ENCODE measurements at regions not wholly inside any gene's neighbourhood (a gene's known extent, or its start where the extent isn't known, plus 50 kb on each side); places are given as distances from the start of the nearest gene placed in this dataset.
A peak's percentile ranks its signal among the peaks of the same experiment; 100 is the strongest.

DNA sequence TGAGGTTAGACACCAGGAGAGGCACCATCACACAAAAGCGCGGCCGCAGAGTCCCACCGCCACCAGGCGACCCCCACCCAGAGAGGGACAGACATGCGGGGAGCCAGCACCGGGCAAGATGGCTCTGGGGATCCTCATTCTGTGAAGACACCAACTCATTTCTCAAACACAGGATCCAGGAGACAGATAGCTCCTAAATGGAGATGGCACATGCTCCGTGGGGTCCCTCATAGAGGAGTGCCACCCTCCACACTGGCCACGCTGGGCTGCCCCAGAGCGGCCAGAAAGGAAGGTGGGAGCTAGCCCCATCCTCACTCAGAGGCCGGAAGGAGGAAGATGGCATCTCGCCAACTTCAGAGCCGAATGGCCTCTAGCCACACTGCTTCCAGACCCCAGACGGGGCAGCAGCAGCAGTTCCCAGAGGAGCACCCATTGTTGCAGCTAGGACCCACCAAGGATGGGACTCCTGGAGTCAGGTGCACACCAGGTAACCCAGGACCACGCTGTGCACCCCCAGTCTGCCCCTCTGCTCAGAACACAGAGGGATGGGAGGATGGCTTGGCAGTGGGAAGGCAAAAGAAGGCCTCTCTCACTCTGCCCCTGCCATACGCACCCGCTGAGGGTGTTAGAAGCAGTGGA is 78.6 kb downstream of the ZIC5 start:
- ATAC-seq (no peak), DNase-seq (ENCODE audit: low spot score) (no peak)
- Mint-ChIP-seq H3K4me3 (no peak overlapping the region), H3K27me3 (ENCODE audit: low read depth) (peaks cover 46% of the 10 kb centered on the region), H3K27ac (no peak overlapping the region; the same call in 1 of the 2 replicates), H3K4me1 (peaks cover 62% of the 10 kb centered on the region), H3K9me3 (no peaks in the 10 kb centered on the region), H3K36me3 (no peaks in the 10 kb centered on the region)
- ChIA-PET CTCF (interaction anchor here (0.6 to 1.5 kb wide), 5 partner anchors 15 to 191 kb away, joined by 4 to 6 read pairs (median 4); no protein-coding TSS in a partner anchor), POLR2A (interaction anchor here (0.9 kb wide), 1 partner anchor 8 kb away, joined by 3 read pairs; no protein-coding TSS in a partner anchor)
- TF ChIP-seq IRF2 (CRISPR knock-in tag; IDR thresholded peaks at IDR 0.05; ENCODE audit: borderline replicate concordance, low read depth) (no peak), ZNF121 (CRISPR knock-in tag; IDR thresholded peaks at IDR 0.05) (peak; percentile 93)
- TF ChIP-seq, protein P1, sequence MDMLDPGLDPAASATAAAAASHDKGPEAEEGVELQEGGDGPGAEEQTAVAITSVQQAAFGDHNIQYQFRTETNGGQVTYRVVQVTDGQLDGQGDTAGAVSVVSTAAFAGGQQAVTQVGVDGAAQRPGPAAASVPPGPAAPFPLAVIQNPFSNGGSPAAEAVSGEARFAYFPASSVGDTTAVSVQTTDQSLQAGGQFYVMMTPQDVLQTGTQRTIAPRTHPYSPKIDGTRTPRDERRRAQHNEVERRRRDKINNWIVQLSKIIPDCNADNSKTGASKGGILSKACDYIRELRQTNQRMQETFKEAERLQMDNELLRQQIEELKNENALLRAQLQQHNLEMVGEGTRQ (CRISPR knock-in tag; IDR thresholded peaks at IDR 0.05): no peak
- TF ChIP-seq, protein P2, sequence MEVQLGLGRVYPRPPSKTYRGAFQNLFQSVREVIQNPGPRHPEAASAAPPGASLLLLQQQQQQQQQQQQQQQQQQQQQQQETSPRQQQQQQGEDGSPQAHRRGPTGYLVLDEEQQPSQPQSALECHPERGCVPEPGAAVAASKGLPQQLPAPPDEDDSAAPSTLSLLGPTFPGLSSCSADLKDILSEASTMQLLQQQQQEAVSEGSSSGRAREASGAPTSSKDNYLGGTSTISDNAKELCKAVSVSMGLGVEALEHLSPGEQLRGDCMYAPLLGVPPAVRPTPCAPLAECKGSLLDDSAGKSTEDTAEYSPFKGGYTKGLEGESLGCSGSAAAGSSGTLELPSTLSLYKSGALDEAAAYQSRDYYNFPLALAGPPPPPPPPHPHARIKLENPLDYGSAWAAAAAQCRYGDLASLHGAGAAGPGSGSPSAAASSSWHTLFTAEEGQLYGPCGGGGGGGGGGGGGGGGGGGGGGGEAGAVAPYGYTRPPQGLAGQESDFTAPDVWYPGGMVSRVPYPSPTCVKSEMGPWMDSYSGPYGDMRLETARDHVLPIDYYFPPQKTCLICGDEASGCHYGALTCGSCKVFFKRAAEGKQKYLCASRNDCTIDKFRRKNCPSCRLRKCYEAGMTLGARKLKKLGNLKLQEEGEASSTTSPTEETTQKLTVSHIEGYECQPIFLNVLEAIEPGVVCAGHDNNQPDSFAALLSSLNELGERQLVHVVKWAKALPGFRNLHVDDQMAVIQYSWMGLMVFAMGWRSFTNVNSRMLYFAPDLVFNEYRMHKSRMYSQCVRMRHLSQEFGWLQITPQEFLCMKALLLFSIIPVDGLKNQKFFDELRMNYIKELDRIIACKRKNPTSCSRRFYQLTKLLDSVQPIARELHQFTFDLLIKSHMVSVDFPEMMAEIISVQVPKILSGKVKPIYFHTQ (CRISPR knock-in tag; IDR thresholded peaks at IDR 0.05): no peak

DNA sequence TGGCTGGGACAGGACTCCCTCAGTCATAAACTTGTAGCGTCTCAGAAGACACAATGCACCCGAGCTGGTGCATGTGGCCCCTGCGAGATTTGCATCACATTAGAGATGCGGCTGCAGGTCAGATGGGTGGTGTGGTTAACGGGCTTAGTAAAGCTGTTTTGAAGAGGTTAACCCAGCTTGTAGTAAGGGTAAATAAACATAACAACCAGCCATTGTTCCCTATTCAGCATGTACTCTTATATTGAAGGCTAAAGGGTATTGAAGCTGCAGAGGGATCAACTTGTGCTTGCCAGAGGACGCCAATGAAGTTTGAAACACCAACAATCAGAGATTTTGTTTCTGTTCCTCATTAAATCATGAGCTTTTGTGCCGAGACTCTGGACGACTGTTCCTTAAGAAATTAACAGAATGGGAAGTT is 79.4 kb downstream of the ZIC5 start:
- TF ChIP-seq, protein P1 (CRISPR knock-in tag; IDR thresholded peaks at IDR 0.05): peak; percentile 63
- TF ChIP-seq FOXK1 (CRISPR knock-in tag; IDR thresholded peaks at IDR 0.05) (peak; percentile 65; the same call in 1 of the 2 replicates), OVOL2 (CRISPR knock-in tag; IDR thresholded peaks at IDR 0.05; ENCODE audit: borderline replicate concordance) (no peak), ETV6 (CRISPR knock-in tag; IDR thresholded peaks at IDR 0.05) (peak; percentile 59; the same call in 1 of the 2 replicates), SMAD4 (CRISPR knock-in tag; IDR thresholded peaks at IDR 0.05) (no peak), ZNF121 (CRISPR knock-in tag; IDR thresholded peaks at IDR 0.05) (no peak), SP1 (CRISPR knock-in tag; conservative IDR thresholded peaks at IDR 0.05) (peak; percentile 34; the same call in 1 of the 2 replicates), TEAD1 (CRISPR knock-in tag; IDR thresholded peaks at IDR 0.05) (peak; percentile 82), ZBTB21 (CRISPR knock-in tag; IDR thresholded peaks at IDR 0.05; ENCODE audit: borderline replicate concordance) (0 out of 2 replicates have a peak, but pooled peaks have one; percentile 53), CREB1 (CRISPR knock-in tag; IDR thresholded peaks at IDR 0.05) (peak; percentile 25; the same call in 1 of the 2 replicates)
- TF ChIP-seq, protein P3, sequence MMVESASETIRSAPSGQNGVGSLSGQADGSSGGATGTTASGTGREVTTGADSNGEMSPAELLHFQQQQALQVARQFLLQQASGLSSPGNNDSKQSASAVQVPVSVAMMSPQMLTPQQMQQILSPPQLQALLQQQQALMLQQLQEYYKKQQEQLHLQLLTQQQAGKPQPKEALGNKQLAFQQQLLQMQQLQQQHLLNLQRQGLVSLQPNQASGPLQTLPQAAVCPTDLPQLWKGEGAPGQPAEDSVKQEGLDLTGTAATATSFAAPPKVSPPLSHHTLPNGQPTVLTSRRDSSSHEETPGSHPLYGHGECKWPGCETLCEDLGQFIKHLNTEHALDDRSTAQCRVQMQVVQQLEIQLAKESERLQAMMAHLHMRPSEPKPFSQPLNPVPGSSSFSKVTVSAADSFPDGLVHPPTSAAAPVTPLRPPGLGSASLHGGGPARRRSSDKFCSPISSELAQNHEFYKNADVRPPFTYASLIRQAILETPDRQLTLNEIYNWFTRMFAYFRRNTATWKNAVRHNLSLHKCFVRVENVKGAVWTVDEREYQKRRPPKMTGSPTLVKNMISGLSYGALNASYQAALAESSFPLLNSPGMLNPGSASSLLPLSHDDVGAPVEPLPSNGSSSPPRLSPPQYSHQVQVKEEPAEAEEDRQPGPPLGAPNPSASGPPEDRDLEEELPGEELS (CRISPR knock-in tag; IDR thresholded peaks at IDR 0.05): peak; percentile 72; the same call in 1 of the 2 replicates
- TF ChIP-seq, protein P4, sequence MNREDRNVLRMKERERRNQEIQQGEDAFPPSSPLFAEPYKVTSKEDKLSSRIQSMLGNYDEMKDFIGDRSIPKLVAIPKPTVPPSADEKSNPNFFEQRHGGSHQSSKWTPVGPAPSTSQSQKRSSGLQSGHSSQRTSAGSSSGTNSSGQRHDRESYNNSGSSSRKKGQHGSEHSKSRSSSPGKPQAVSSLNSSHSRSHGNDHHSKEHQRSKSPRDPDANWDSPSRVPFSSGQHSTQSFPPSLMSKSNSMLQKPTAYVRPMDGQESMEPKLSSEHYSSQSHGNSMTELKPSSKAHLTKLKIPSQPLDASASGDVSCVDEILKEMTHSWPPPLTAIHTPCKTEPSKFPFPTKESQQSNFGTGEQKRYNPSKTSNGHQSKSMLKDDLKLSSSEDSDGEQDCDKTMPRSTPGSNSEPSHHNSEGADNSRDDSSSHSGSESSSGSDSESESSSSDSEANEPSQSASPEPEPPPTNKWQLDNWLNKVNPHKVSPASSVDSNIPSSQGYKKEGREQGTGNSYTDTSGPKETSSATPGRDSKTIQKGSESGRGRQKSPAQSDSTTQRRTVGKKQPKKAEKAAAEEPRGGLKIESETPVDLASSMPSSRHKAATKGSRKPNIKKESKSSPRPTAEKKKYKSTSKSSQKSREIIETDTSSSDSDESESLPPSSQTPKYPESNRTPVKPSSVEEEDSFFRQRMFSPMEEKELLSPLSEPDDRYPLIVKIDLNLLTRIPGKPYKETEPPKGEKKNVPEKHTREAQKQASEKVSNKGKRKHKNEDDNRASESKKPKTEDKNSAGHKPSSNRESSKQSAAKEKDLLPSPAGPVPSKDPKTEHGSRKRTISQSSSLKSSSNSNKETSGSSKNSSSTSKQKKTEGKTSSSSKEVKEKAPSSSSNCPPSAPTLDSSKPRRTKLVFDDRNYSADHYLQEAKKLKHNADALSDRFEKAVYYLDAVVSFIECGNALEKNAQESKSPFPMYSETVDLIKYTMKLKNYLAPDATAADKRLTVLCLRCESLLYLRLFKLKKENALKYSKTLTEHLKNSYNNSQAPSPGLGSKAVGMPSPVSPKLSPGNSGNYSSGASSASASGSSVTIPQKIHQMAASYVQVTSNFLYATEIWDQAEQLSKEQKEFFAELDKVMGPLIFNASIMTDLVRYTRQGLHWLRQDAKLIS (CRISPR knock-in tag; IDR thresholded peaks at IDR 0.05; ENCODE audit: borderline replicate concordance): peak; percentile 35; the same call in 1 of the 2 replicates
- TF ChIP-seq, protein P5, sequence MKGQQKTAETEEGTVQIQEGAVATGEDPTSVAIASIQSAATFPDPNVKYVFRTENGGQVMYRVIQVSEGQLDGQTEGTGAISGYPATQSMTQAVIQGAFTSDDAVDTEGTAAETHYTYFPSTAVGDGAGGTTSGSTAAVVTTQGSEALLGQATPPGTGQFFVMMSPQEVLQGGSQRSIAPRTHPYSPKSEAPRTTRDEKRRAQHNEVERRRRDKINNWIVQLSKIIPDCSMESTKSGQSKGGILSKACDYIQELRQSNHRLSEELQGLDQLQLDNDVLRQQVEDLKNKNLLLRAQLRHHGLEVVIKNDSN (CRISPR knock-in tag; IDR thresholded peaks at IDR 0.05): peak; percentile 35; the same call in 1 of the 2 replicates
- Mint-ChIP-seq H3K27me3 (ENCODE audit: low read depth) (peaks cover 46% of the 10 kb centered on the region), H3K4me1 (peaks cover 58% of the 10 kb centered on the region), H3K4me3 (peak overlapping the region; percentile 52), H3K27ac (peak overlapping the region; percentile 92), H3K36me3 (no peaks in the 10 kb centered on the region), H3K9me3 (no peaks in the 10 kb centered on the region)
- DNase-seq (ENCODE audit: low spot score): peak; percentile 56
- ChIA-PET POLR2A (interaction anchor here (0.8 to 0.9 kb wide), 2 partner anchors 9 to 147 kb away, joined by 3 read pairs; no protein-coding TSS in a partner anchor), CTCF (interaction anchor here (0.8 to 1.5 kb wide), 10 partner anchors 8 to 237 kb away, joined by 3 to 6 read pairs (median 4); no protein-coding TSS in a partner anchor)
- peak; percentile 74 for ATAC-seq
